GM18520 (cell line): ENCODE measurements at regions not wholly inside any gene's neighbourhood (a gene's known extent, or its start where the extent isn't known, plus 50 kb on each side); places are given as distances from the start of the nearest gene placed in this dataset.

Experiments
- ATAC-seq: cut with Tn5 transposase; IDR thresholded peaks from one replicate; pipeline ENCODE4 v1.9.1; 2021; ENCODE audit not compliant: unreplicated experiment

DNA sequence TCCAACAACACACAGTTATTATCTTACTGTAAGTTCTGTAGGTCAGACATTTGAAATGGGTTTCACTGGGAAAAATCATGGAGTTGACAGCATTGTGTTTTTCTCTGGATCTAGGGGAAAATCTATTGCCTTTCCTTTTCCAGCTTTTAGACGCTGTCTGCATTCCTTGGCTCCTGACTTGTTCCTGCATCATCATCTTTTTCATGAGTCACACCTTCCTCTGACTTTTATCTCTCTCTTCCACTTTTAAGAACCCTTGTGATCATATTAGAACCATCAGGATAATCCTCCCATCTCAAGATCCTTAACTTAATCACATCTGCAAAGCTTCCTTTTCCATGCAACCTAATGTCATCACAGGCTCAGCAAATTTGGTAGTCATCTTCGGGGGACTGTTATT, 1454.8 kb downstream of the RPA4 start:
- no peak for ATAC-seq

DNA sequence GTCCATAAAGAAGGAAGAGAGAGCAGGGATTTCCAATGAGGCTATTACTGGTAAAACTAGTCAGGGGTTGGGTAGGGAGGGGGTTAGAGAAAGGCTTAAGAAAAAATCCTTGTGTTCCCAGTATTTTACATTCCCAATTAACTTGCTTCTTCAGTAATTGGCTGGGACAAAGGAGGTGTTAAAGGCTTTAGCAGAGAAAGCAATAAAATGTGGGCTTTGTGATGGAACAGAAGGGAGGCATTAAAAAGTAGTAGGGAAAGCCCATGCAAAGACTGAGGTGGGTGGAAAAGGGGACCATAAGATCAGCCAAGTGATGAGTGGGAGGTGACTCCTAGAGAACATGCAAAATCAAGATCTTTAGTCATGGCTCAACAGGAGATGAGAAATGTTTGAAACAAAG, 1467.2 kb downstream of the RPA4 start:
- ATAC-seq: no peak

DNA sequence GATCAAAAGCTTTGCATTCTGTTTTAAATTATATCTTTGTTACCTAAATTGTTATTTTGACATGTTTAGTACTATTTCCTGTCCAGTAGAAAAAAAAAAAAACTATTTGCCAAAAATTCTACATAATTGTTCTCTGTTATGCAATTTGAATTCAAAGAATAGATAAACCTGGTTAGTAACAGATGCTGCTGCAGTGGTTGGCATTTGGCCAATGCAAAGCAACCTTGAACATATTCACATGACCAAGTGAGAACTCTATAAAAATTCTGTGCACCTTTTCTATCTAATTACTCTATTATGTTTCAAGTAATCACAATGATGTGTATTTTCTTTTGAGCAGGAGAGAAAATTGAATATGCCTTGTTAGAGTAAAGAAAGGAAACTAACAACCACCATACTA, 1473.4 kb downstream of the RPA4 start:
- no peak for ATAC-seq

DNA sequence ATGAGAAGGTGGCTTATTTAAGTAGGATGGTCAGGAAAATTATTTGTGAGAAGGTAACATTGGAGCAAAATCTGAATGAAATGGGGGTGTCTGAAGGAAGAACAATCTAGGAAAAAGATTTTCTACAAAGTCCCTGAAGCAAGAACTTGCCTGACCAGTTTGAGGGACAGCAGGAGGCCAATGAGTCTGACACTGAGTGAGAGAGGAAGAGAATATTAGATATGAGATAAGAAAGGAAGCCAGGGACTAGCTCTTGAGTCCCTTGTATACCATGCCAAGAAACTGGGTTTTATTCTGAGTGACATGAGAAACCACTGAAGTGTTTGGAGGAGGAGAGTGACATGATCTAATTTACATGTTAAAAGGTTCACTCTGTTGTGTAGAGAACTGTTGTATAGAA, 1478.9 kb downstream of the RPA4 start:
- ATAC-seq: no peak

DNA sequence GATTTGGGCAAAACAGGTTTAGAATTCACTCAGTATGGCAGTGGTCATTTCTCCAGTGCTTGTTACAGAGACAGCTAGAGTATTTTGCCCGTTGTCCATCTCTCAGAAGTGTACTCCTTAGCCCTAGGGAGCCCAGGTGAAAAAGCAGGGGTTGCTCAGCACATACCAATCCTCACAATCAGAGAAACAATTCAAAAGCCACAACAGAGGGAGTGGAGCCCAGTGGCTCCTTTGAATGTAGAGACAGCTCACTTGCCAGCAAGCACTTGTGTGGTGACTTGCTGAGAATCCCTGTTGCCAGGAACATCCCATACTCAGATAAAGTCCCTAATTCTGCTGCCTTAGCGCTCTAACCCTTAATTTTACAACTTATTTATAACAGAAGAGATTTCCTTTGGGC, 1488.3 kb downstream of the RPA4 start:
- no peak for ATAC-seq

DNA sequence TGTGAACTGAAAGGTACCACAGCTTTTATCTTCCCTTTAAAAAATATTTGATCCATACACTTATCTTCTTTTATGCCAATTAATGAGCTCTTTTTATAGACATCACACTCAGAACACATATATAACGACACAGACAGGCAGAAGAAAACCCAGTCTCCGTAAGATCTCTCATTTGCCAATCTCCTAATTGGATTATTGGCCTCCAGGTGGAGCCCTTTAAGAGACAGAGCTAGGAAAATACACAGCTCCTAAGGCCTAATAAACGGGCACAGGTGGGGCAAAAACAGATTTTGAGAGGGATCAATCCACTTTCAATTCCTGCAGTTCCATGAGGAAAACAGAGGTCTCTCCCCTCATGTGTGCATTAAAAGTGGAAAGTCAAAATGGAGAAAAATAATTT, 1495.4 kb downstream of the RPA4 start:
- ATAC-seq: no peak

DNA sequence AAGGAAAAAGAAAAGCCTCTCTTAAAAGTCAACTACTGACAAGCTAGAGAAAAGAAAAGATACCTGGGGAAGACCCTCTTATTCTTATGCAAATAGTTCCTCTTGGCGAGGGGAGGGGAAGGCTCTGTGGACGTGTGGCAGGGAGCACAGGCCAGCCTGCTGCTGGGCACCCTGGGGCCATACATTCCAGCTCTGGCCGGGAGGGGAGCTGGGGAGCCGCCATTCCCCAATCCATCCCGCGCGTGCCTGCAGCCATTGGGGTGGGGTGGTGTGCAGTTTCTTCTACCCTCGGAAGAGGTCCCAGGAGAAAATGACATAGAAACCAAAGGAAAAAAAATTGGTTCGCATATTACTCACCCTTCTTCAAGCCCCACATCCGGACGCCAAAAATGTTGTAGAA, 1496.4 kb downstream of the RPA4 start:
- no peak for ATAC-seq

DNA sequence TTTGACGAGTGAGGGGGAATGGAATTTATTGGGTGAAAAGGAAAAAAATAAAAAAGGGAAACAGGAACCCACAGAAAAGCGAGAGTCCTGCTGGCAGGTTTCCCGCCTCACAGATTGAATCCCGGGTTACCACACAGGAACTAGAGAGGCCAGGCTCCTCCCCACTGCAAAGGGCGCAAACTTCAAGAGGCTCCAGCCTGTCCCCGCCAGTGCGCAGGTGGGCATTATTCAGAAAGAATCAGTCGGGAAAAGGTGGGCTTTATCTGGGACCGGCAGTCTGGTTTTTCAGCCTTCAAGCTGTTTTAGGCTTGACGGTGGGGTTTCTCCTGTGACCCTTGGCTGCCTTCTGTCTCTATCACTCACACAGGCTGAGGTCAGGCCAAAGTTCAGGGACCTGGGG, 1496.8 kb downstream of the RPA4 start:
- ATAC-seq: no peak

DNA sequence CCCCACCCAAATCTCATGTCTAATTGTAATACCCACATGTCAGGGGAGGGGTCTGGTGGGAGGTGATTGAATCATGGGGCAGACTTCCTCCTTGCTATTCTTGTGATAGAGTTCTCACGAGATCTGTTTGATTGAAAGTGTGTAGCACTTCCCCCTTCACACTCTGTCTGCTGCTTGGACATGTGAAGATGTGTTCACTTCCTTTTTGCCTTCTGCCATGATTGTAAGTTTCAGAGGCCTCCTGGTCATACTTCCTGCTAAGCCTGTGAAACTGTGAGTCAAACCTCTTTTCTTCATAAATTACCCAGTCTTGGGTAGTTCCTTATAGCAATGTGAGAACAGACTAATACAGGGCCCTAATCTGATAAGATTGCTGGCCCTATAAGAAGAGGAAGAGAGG, 1514.8 kb downstream of the RPA4 start:
- ATAC-seq: no peak

DNA sequence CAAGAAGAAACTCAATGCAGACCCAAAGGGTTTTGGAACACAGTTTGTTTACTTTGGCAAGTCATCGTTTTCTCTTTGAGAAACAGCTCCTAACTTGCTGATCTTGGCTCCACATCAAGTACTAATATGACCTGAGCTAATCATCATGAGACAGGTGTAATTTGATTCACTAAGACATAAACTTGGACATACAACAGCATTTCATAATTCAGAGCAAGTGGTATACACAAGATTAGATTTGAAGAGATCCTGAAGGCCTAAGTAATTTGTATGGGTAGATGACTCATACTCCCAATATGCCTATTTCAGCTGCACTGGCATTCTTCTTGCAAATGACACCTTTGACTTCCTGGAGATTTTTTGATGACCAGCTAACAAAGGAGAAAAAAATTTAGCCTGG, 1521.7 kb downstream of the RPA4 start:
- ATAC-seq: no peak

DNA sequence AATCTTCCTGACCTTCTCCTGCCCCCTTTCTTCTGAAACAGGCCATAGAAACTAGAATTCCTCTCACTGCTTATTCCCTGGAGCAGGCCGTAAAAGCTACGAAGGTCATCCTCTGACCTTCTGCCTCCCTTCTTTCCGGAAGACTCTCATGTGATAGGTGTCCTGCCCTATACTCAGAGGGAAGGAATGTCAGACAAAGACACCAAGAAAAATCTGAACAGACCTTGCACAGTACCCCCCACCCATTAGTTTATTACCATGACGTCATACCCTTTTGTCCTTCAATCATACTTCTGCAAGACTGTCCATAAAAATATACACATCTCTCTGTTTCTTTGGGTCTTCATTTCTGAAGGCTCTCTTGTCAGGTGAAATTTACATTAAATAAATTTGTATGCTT, 1523.9 kb downstream of the RPA4 start:
- ATAC-seq: no peak

DNA sequence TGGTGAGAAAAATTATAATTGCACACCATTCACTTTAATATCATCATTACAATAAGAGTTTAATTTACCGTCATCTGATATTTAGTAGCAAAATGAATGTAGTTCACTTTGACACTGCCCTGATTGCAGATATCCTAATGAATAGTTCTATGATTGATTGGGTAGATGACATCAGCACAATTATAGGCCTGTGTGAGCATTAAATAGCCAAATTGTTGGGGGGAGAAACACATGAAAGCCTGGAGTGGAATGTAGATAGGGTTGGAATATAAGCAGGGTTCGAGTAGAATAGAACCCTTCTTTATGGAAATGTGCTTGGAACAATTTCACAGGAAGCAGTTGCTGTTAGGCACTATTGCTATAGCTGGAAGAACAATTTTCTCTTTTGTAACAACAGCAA, 1526.2 kb downstream of the RPA4 start:
- no peak for ATAC-seq

DNA sequence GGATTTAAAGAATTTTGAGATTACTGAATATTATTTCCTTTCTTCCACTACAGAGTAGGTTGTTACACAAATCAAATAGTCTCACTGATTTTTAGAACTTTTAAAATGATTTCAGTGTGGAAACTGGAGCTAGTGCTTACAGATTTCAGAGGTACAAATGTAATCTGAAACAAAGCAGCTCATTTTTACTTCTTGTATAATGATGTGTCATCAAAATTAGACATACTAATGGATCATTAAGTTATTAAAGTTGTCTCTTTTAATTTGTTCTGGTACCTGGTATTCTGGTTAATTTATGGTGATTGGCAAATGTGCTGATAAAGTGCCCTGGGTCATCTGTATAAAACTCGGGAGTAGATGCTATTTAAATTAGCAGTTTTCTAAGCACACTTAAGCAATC, 1528.3 kb downstream of the RPA4 start:
- ATAC-seq: no peak

DNA sequence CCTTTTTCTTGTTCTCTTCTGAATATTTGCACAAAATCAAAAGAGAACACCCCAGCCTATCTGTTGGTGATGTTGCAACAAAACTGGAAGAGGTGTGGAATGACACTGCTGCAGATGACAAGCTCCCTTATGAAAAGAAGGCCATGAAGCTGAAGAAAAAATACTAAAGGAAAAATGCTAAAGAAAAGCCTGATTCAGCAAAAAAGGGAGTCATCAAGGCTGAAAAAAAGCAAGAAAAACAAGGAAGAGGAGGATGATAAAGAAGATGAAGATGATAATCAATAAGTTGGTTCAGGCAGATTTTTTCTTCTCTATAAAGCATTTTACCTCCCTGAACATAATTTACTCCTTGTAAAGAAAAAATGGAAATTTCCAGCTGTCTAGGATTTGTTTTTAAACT, 1538.8 kb downstream of the RPA4 start:
- no peak for ATAC-seq

DNA sequence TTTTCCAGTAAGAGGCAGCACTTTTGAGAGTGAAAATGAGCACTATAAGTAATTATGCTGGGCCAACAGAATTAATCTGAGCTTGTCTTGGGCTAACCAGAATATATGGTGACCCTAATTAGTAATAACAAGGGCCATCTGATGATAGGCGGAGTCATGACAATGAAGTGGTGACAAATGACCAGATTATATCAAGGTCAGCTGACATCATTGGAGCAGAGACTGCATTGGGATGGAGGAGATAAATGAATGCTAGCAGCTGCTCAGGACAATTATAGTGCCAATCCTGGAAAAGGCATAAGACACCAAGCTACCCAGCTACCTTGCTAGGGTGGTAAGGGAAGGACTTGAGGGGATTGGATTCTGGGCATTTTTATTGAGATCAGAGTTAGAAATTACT, 1548.7 kb downstream of the RPA4 start:
- no peak for ATAC-seq

DNA sequence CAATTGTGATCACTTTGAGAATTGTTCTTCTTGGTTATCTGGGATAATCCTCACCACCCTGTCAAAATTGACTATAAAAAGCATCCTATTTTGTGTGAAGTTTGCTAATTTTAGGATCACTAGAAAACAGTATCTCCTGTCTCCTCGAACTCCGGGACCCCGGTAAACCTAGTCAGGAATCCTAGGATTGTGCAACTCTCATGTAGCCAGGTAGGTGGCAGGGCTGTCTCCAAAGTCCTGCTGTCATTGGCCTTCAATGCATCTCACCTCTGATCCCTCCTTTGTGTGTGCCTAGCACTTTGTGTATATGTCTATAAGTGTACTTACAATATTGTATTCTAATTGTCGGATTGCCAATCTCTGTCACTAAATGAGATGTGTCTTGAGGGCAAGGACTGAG, 1564.8 kb downstream of the RPA4 start:
- no peak for ATAC-seq

DNA sequence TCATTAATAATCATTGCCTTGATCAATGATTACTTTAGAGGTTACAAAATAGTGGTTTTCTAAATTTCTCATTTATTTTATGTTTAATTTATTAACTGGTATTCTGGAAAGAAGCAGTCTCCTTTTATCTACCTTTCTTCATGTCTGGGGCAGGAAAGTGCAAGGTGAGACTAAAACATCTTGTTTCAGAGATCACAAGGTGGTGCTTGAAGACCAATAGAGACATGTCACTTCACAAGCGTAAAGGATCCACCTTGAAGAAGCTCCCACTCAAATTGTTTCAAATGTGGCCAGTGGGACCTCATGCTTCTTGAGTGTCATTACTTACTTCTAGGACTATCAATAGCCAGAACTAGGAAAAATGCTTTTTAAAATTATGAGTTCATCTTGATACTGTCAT, 1568.7 kb downstream of the RPA4 start:
- ATAC-seq: no peak

DNA sequence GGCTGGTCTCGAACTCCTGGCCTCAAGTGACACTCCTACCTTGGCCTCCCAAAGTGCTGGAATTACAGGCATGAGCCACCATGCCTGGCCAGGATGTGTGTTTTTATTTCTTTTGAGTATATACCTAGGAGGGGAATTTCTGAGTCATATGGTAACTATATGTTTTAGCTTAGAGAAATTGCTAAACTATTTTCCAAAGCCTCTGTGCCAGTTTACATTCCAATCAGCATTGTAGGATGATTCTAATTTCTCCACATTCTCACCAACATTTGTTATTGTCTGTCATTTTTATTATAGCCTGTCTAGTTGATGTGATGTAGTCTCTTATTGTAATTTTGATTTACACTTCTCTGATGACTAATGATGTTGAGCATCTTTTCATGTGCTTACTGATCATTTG, 1576.0 kb downstream of the RPA4 start:
- ATAC-seq: no peak

DNA sequence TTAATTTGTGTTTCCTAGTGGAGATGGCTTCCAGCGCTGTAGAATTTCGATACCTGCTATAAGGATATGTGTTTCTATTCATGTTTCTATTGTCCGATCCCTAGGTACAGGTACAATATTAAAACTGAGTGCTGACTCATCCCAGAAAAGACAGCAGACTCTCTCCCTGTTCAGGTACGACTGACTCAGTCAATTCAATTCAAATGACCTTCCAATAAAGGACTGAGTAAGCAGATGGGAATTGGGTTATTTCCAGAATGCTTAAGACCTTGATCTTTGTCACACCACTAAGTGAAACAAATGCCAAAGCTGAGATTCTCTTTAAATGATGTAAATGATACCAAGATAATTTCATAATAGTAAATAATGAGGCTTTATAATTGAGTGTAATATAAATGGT, 1596.9 kb downstream of the RPA4 start:
- ATAC-seq: no peak

DNA sequence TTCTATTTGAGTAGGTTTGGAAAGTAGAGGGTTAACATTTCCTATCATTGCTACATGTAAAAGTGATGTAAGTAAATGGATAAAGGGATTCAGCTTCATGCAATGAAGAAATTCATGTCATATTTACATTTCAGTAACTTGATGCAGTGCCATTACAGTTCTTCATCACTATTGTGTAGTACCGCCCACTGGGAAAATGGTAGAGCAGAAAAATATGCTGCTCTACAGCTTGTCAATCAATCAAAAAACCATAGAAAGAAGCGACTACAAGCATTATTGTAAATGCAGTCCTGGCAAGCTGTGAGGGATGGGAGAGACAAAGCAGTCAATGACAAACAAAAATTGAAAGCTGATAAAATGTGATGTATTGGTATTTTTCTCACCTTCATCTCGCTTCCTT, 1597.9 kb downstream of the RPA4 start:
- ATAC-seq: no peak

DNA sequence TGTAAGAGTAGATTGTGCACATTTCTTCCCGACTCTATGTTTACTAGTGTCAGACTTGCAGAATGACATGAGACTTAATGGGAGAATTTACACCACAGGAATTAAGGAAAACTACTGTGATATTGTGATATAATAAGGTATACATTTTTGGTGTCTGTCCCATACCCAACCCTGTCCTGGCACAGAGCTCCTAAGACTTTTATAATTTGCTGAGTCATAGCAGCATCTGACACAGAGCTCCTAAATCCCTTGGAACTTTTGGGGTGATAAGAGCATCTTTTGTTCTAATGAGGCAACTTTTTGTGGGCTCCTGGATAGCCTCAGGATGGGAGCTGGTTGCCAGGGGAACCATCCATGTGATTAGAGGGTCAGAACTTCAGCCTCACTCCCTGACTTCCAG, 1607.0 kb downstream of the RPA4 start:
- ATAC-seq: no peak

DNA sequence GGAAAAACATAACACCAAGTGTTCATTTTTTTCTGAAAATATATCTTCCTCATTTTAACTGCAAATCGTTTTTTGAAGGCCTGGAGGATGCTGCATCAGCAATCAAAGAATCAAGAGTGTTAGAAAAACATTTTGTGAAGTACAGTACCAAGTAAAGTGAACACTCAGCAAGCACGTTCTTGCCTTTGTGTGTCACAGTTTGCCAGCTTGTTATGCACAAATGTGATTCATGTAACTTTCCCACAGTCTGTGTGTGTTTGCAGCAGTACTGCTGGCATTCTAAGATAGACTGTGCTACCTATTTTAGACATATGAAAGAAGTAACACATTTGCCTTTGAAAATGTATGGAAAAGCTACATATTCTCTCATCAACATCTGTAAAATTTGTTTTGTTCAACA, 1617.7 kb downstream of the RPA4 start:
- no peak for ATAC-seq

DNA sequence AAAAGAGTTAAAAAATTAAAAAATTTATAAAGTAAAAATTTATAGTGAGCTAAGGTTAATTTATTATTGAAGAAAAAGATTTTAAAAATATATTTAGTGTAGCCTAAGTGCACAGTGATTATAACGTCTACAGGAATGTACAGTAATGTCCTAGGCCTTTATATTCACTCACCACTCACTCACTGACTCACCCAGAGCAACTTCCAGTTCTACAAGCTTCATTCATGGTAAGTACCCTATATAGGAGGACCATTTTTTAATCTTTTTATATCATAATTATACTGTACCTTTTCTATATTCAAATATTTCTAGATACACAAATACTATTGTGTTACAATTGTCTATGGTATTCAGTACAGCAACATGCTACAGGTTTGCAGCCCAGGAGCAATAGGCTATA, 1623.2 kb downstream of the RPA4 start:
- ATAC-seq: no peak

DNA sequence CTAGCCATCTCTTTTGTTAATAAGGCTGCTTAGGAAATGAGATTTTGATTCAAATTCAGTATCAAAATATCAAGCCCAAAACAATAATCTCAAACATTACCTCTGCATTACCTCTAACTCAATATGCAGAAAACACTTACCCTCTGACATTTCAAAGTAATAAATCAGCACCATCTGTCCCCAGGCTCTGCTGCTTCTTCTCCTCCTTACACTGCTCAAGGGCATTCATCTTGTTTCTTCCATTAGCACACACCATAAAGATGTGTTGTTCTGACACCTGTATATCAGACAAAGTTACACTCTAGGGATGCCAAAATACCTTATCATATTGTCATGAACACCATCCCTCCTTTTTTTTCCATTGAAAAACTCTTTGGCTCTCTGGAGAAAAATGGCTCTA, 1630.3 kb downstream of the RPA4 start:
- ATAC-seq: no peak
